ENCODE measurements at regions not wholly inside any gene's neighbourhood (a gene's known extent, or its start where the extent isn't known, plus 50 kb on each side); places are given as distances from the start of the nearest gene placed in this dataset.

DNA sequence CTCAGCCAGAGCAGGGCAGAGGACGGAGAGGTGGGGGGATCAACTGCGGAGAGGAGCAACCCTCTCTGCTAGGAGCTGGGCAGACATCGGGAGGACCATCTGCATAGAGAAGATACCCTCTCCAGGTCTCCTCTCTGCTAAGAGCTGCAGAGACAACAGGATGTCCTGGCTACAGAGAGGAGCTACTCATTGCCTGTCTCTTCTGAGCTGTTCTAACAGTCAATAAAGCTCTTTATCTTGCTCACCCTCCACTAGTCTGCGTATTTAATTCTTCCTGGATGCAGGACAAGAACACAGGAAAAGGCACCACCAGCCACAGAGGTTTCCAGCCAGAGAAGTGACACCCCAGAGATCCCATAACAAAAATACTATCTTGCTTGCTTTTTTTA is 871.1 kb upstream of the GJE1 start:
- CTCF ChIA-PET: no interaction called here
- no TSS peak for BruUV-seq (replicated peaks)

DNA sequence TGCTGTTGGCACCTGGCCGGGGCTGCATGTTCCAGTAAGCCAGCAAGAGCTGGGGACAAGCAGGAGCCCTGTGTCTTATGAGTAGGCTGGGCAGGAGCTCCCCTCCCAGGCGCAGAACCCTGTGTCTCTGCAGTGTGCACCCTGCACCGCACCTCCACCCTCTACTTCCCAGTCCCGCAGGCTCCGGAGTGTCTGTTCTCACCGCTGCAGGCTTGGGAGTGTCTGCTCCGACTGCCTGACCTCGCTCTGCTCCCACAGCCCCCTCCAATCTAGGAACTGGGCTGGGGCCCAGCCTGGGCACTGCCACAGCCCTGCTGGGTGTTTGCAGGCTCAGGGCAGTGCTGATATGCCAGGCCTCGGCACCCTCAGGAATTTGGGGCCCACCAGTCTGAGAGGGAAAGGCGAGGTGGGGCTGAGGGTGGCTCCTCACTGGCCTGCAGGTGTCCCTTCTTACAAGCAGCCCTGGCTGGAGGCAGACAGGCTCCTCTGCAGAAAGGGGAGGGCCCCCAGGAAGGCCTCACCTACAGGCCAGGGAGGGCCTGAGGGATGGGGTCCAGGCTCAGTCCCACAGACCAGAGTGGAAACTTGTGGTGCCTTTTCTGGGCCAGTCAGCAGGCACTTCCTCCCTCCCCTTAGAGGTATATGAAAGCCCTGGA is 871.6 kb upstream of the GJE1 start:
- Histone ChIP-seq H3K4me1 (ENCODE audit: insufficient read depth, low read length, poor library complexity, severe bottlenecking) (no peaks in the 10 kb centered on the region), H3K9me3 (ENCODE audit: low read depth, low read length, poor library complexity, severe bottlenecking) (no peaks in the 10 kb centered on the region), H3K27me3 (replicated peaks; ENCODE audit: insufficient read depth, low read depth, low read length, poor library complexity) (no peaks in the 10 kb centered on the region), H3K4me3 (ENCODE audit: low read depth, low read length, poor library complexity, severe bottlenecking) (no peak overlapping the region), H3K27ac (ENCODE audit: low read depth, low read length, poor library complexity, severe bottlenecking) (no peak overlapping the region), H3K36me3 (ENCODE audit: insufficient read depth, low read length, poor library complexity, severe bottlenecking) (no peaks in the 10 kb centered on the region)
- ChIA-PET POLR2A (ENCODE audit: low non-redundant PET) (no interaction called here), CTCF (no interaction called here)
- TF ChIP-seq EZH2 (IDR thresholded peaks at IDR 0.05; ENCODE audit: borderline replicate concordance, low read depth, low read length, poor library complexity, severe bottlenecking): no peak
- TF ChIP-seq, protein P1, sequence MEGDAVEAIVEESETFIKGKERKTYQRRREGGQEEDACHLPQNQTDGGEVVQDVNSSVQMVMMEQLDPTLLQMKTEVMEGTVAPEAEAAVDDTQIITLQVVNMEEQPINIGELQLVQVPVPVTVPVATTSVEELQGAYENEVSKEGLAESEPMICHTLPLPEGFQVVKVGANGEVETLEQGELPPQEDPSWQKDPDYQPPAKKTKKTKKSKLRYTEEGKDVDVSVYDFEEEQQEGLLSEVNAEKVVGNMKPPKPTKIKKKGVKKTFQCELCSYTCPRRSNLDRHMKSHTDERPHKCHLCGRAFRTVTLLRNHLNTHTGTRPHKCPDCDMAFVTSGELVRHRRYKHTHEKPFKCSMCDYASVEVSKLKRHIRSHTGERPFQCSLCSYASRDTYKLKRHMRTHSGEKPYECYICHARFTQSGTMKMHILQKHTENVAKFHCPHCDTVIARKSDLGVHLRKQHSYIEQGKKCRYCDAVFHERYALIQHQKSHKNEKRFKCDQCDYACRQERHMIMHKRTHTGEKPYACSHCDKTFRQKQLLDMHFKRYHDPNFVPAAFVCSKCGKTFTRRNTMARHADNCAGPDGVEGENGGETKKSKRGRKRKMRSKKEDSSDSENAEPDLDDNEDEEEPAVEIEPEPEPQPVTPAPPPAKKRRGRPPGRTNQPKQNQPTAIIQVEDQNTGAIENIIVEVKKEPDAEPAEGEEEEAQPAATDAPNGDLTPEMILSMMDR (conservative IDR thresholded peaks at IDR 0.05; ENCODE audit: low read depth, low read length): no peak
- no peak for DNase-seq (ENCODE audit: low spot score)
- BruUV-seq (replicated peaks): no TSS peak
- intact Hi-C loops (cut with micrococcal nuclease; ENCODE audit: unreplicated experiment): no loop called here

More for the DNA sequence above, 871.1 kb upstream of the GJE1 start:
- H3K27ac ChIP-seq (ENCODE audit: low read depth, low read length, poor library complexity, severe bottlenecking): no peak overlapping the region
- H3K27me3 ChIP-seq (replicated peaks; ENCODE audit: insufficient read depth, low read depth, low read length, poor library complexity): no peaks in the 10 kb centered on the region
- no peaks in the 10 kb centered on the region for H3K9me3 ChIP-seq (ENCODE audit: low read depth, low read length, poor library complexity, severe bottlenecking)
- TF ChIP-seq, protein P1 (conservative IDR thresholded peaks at IDR 0.05; ENCODE audit: low read depth, low read length): no peak
- no peak for TF ChIP-seq EZH2 (IDR thresholded peaks at IDR 0.05; ENCODE audit: borderline replicate concordance, low read depth, low read length, poor library complexity, severe bottlenecking)
- intact Hi-C loops (cut with micrococcal nuclease; ENCODE audit: unreplicated experiment): no loop called here
- POLR2A ChIA-PET (ENCODE audit: low non-redundant PET): no interaction called here
- peaks cover 3% of the 10 kb centered on the region for H3K4me1 ChIP-seq (ENCODE audit: insufficient read depth, low read length, poor library complexity, severe bottlenecking)
- H3K4me3 ChIP-seq (ENCODE audit: low read depth, low read length, poor library complexity, severe bottlenecking): no peak overlapping the region
- no peaks in the 10 kb centered on the region for H3K36me3 ChIP-seq (ENCODE audit: insufficient read depth, low read length, poor library complexity, severe bottlenecking)
- DNase-seq (ENCODE audit: low spot score): no peak

DNA sequence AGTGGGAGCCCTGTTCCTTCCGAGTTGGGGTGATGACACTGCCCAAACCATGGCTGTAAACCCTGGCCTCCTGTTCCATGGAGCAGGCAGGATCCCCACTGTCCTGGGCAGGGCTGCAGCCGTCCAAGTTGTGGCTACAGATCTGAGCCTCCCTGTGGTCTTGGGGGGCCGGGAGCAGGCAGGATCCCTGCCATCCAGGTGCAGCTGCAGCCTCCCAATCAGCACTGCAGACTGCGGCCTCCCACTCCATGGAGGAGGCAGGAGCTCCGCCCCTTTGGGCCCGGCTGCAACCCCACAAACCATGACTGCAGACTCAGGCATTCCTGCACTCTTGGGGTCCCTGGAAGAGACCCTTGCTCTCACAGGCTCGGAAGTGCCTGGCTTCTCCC is 872.1 kb upstream of the GJE1 start:
- no peak for DNase-seq (ENCODE audit: low spot score)
- Histone ChIP-seq H3K4me1 (ENCODE audit: insufficient read depth, low read length, poor library complexity, severe bottlenecking) (no peaks in the 10 kb centered on the region), H3K9me3 (ENCODE audit: low read depth, low read length, poor library complexity, severe bottlenecking) (no peaks in the 10 kb centered on the region), H3K36me3 (ENCODE audit: insufficient read depth, low read length, poor library complexity, severe bottlenecking) (no peaks in the 10 kb centered on the region), H3K27ac (ENCODE audit: low read depth, low read length, poor library complexity, severe bottlenecking) (no peak overlapping the region), H3K27me3 (replicated peaks; ENCODE audit: insufficient read depth, low read depth, low read length, poor library complexity) (no peaks in the 10 kb centered on the region), H3K4me3 (ENCODE audit: low read depth, low read length, poor library complexity, severe bottlenecking) (no peak overlapping the region)
- no TSS peak for BruUV-seq (replicated peaks)
- POLR2A ChIA-PET (ENCODE audit: low non-redundant PET): no interaction called here
- intact Hi-C loops (cut with micrococcal nuclease; ENCODE audit: unreplicated experiment): no loop called here
- CTCF ChIA-PET: no interaction called here
- TF ChIP-seq, protein P1 (conservative IDR thresholded peaks at IDR 0.05; ENCODE audit: low read depth, low read length): no peak
- TF ChIP-seq EZH2 (IDR thresholded peaks at IDR 0.05; ENCODE audit: borderline replicate concordance, low read depth, low read length, poor library complexity, severe bottlenecking): no peak

Data from A673 (cell line).